NCI-H748 (cell line): ENCODE measurements at regions not wholly inside any gene's neighbourhood (a gene's known extent, or its start where the extent isn't known, plus 50 kb on each side); places are given as distances from the start of the nearest gene placed in this dataset.
A peak's percentile ranks its signal among the peaks of the same experiment; 100 is the strongest.
"Not testable (repeated sequence)": the region's sequence is repeated elsewhere in the genome, so short reads cannot be mapped to it uniquely, and the experiment has no call there.

Experiments
- DNase-seq: peaks from one replicate; lab custom pipeline; 2025; ENCODE audit not compliant: unreplicated experiment; lab: John Stamatoyannopoulos, UW

GRCh38 chr16:35102780-35103403 is 1643.5 kb downstream of the TP53TG3F start:
- DNase-seq: peak; percentile 45

GRCh38 chr16:35111772-35112171 is 1652.4 kb downstream of the TP53TG3F start:
- not testable (repeated sequence) for DNase-seq

GRCh38 chr16:35131429-35131828 is 1672.0 kb downstream of the TP53TG3F start:
- no peak for DNase-seq

- no peak for DNase-seq
Measured at GRCh38 chr16:35134471-35134870, 1675.1 kb downstream of the TP53TG3F start.

GRCh38 chr16:35140293-35140986 is 1681.0 kb downstream of the TP53TG3F start:
- DNase-seq: no peak

- DNase-seq: no peak
Measured at GRCh38 chr16:35141303-35141702, 1681.9 kb downstream of the TP53TG3F start.

- no peak for DNase-seq
Measured at GRCh38 chr16:35142147-35142808, 1682.9 kb downstream of the TP53TG3F start.

- no peak for DNase-seq
Measured at GRCh38 chr16:35142809-35143192, 1683.4 kb downstream of the TP53TG3F start.

GRCh38 chr16:35144212-35144932 is 1685.0 kb downstream of the TP53TG3F start:
- no peak for DNase-seq

- DNase-seq: no peak
Measured at GRCh38 chr16:35146031-35146710, 1686.8 kb downstream of the TP53TG3F start.

- no peak for DNase-seq
Measured at GRCh38 chr16:35146723-35147458, 1687.5 kb downstream of the TP53TG3F start.

- DNase-seq: no peak
Measured at GRCh38 chr16:35147556-35148504, 1688.4 kb downstream of the TP53TG3F start.

GRCh38 chr16:35148748-35149147 is 1689.3 kb downstream of the TP53TG3F start:
- DNase-seq: no peak

GRCh38 chr16:35149550-35149949 is 1690.1 kb downstream of the TP53TG3F start:
- DNase-seq: no peak

GRCh38 chr16:35150805-35151312 is 1691.4 kb downstream of the TP53TG3F start:
- no peak for DNase-seq

- no peak for DNase-seq
Measured at GRCh38 chr16:35152067-35152627, 1692.7 kb downstream of the TP53TG3F start.

- DNase-seq: no peak
Measured at GRCh38 chr16:35154627-35155026, 1695.2 kb downstream of the TP53TG3F start.

GRCh38 chr16:35157549-35157948 is 1698.1 kb downstream of the TP53TG3F start:
- DNase-seq: not testable (repeated sequence)

- not testable (repeated sequence) for DNase-seq
Measured at GRCh38 chr16:35169324-35169723, 1709.9 kb downstream of the TP53TG3F start.
